SK-N-SH (cell line): ENCODE measurements at regions not wholly inside any gene's neighbourhood (a gene's known extent, or its start where the extent isn't known, plus 50 kb on each side); places are given as distances from the start of the nearest gene placed in this dataset.

Source experiments
- CHD2 ChIP-seq: fragments of 150-350 bp; IDR thresholded peaks from 2 replicates; pipeline ENCODE4 v1.6.1; 2018; ENCODE audit warnings: low read length; ENCODE audit not compliant: partially characterized antibody
- CTCF ChIP-seq: fragments of 200-600 bp; sonication (generic); IDR thresholded peaks from 2 replicates; pipeline ENCODE4 v1.6.1; 2017; ENCODE audit warnings: antibody characterized with exemption, mild to moderate bottlenecking, moderate library complexity
- EP300 ChIP-seq, 2 experiments: IDR thresholded peaks; 2 replicates each; pipeline versions ENCODE4 v1.4.0 to v1.6.1; 2012; ENCODE audit warnings: borderline replicate concordance in 1 of 2, low read depth in 1 of 2, low read length in 1 of 2
- FOXJ3 ChIP-seq: sonication (generic); formaldehyde crosslinking; IDR thresholded peaks from 2 replicates; pipeline ENCODE4 v1.5.1; 2020; ENCODE audit warnings: mild to moderate bottlenecking, missing genetic modification reagents
- TAF1 ChIP-seq: IDR thresholded peaks from 2 replicates; pipeline ENCODE4 v1.6.1; 2012; ENCODE audit warnings: low read depth, mild to moderate bottlenecking, low read length, moderate library complexity, borderline replicate concordance
- TEAD4 ChIP-seq: IDR thresholded peaks from 2 replicates; pipeline ENCODE4 v1.4.0; 2012; ENCODE audit warnings: mild to moderate bottlenecking, borderline replicate concordance; ENCODE audit not compliant: insufficient read depth
- YY1 ChIP-seq: IDR thresholded peaks from 2 replicates; pipeline ENCODE4 v1.4.0; 2012; ENCODE audit warnings: low read depth, mild to moderate bottlenecking
- TF ChIP-seq, protein P1 (sequence below): IDR thresholded peaks from 2 replicates; pipeline ENCODE4 v1.4.0; 2012; ENCODE audit warnings: low read depth

DNA sequence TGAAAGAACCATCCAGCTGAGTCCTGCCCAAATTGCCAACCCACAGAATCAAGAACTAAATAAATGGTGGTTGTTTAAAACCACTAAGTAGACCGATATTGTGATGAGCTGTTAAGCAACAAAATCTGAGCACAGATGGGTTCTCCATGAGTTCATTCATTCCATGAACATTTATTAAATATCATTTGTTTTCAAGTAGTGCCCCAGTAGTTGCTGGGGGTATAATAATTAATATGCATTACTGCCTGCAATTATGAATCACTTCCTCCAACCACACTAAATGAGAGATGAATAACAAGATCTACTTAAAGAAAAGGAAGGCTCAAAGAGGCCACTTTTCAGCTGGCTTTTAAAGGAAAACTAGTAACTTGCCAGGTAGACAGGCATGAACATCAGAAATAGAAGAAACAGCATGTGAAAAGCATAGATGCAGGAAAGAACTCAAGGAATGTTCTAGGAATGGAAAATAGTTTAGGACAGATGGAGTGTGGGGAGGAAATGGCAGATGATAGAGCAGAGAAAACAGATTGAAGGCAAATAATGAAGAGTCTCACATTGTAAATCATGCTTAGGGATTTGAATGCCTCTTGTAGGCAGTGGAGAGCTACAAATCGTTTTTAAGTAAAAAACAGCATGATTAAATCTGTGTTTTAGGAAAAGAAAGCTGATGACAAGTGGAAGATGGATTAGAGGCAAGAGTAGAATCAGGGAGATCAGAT is 641.7 kb upstream of the DIPK2B start:
- TF ChIP-seq CTCF (no peak), EP300 (IDR thresholded peaks at IDR 0.05; ENCODE audit: borderline replicate concordance in 1 of 2, low read depth in 1 of 2, low read length in 1 of 2) (no peak), FOXJ3 (CRISPR knock-in tag) (no peak), CHD2 (no peak), TEAD4 (no peak), TAF1 (no peak), YY1 (no peak)
- TF ChIP-seq, protein P1, sequence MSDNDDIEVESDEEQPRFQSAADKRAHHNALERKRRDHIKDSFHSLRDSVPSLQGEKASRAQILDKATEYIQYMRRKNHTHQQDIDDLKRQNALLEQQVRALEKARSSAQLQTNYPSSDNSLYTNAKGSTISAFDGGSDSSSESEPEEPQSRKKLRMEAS: no peak
